Upper lobe of right lung (tissue), 1 donor: ENCODE measurements at regions not wholly inside any gene's neighbourhood (a gene's known extent, or its start where the extent isn't known, plus 50 kb on each side); places are given as distances from the start of the nearest gene placed in this dataset.

Experiments
- ATAC-seq: fragments of 200-7000 bp; cut with Tn5 transposase; one replicate; pipeline ENCODE4 v1.9.1; 2020; ENCODE audit warnings: mild to moderate bottlenecking, moderate library complexity
- DNase-seq: peaks from one replicate; pipeline ENCODE4 v3.0.0-alpha.2; 2020
- H3K27ac ChIP-seq: fragments of 200-600 bp; one replicate; pipeline ENCODE4 v1.8.0; 2022
- H3K27me3 ChIP-seq: fragments of 200-600 bp; one replicate; pipeline ENCODE4 v1.8.0; 2022; ENCODE audit warnings: mild to moderate bottlenecking
- H3K36me3 ChIP-seq: fragments of 200-600 bp; one replicate; pipeline ENCODE4 v1.8.0; 2022
- H3K4me1 ChIP-seq: fragments of 200-600 bp; one replicate; pipeline ENCODE4 v1.8.0; 2022
- H3K4me3 ChIP-seq: fragments of 200-600 bp; one replicate; pipeline ENCODE4 v1.8.0; 2022; ENCODE audit warnings: mild to moderate bottlenecking
- H3K9me3 ChIP-seq: fragments of 200-600 bp; one replicate; pipeline ENCODE4 v1.8.0; 2022
- CTCF ChIP-seq: fragments of 200-600 bp; IDR thresholded peaks from one replicate; pipeline ENCODE4 v1.8.0; 2022; ENCODE audit warnings: antibody characterized with exemption
- intact Hi-C: fragments of 100-400 bp; cut with DNase I; formaldehyde crosslinking; loops from one replicate; pipeline ENCODE4 v1.11.0; 2022
- donor health status: DM: no; HTN: yes; CAD: no; lungs with severe emphysema.

GRCh38 chr2:78293768-78294167 is 731.7 kb upstream of the REG3G start:
- Histone ChIP-seq H3K4me1 (no peaks in the 10 kb centered on the region), H3K4me3 (no peak overlapping the region), H3K27ac (no peak overlapping the region), H3K27me3 (no peaks in the 10 kb centered on the region), H3K36me3 (no peaks in the 10 kb centered on the region), H3K9me3 (no peaks in the 10 kb centered on the region)
- intact Hi-C loops, result no loop called here
- no peak for DNase-seq
- ATAC-seq, result no peak
- TF ChIP-seq CTCF, result no peak

GRCh38 chr2:78301166-78301789 is 724.2 kb upstream of the REG3G start:
- Histone ChIP-seq H3K27ac (no peak overlapping the region), H3K9me3 (no peaks in the 10 kb centered on the region), H3K4me3 (no peak overlapping the region), H3K36me3 (no peaks in the 10 kb centered on the region), H3K27me3 (no peaks in the 10 kb centered on the region), H3K4me1 (no peaks in the 10 kb centered on the region)
- DNase-seq (no peak), ATAC-seq (no peak)
- TF ChIP-seq CTCF, result no peak
- intact Hi-C loops, result no loop called here

- Histone ChIP-seq H3K27me3 (no peaks in the 10 kb centered on the region), H3K4me3 (no peak overlapping the region), H3K36me3 (no peaks in the 10 kb centered on the region), H3K27ac (no peak overlapping the region), H3K9me3 (no peaks in the 10 kb centered on the region), H3K4me1 (no peaks in the 10 kb centered on the region)
- DNase-seq (no peak), ATAC-seq (no peak)
- no peak for TF ChIP-seq CTCF
- intact Hi-C loops, result no loop called here
Measured at GRCh38 chr2:78304678-78305077, 720.8 kb upstream of the REG3G start.

GRCh38 chr2:78309460-78309859 is 716.0 kb upstream of the REG3G start:
- Histone ChIP-seq H3K36me3 (no peaks in the 10 kb centered on the region), H3K27ac (no peak overlapping the region), H3K27me3 (no peaks in the 10 kb centered on the region), H3K4me3 (no peak overlapping the region), H3K4me1 (no peaks in the 10 kb centered on the region), H3K9me3 (no peaks in the 10 kb centered on the region)
- intact Hi-C loops, result no loop called here
- no peak for TF ChIP-seq CTCF
- ATAC-seq, result no peak
- DNase-seq, result no peak

GRCh38 chr2:78315368-78315767 is 710.1 kb upstream of the REG3G start:
- no peak overlapping the region for H3K27ac ChIP-seq
- no peaks in the 10 kb centered on the region for H3K27me3 ChIP-seq
- DNase-seq (no peak), ATAC-seq (no peak)
- intact Hi-C loops, result no loop called here
- H3K36me3 ChIP-seq, result no peaks in the 10 kb centered on the region
- no peaks in the 10 kb centered on the region for H3K4me1 ChIP-seq
- TF ChIP-seq CTCF, result no peak
- H3K9me3 ChIP-seq, result no peaks in the 10 kb centered on the region
- H3K4me3 ChIP-seq, result no peak overlapping the region

- Histone ChIP-seq H3K4me3 (no peak overlapping the region), H3K36me3 (no peaks in the 10 kb centered on the region), H3K4me1 (no peaks in the 10 kb centered on the region), H3K27me3 (no peaks in the 10 kb centered on the region), H3K27ac (no peak overlapping the region), H3K9me3 (peaks cover 5% of the 10 kb centered on the region)
- no peak for TF ChIP-seq CTCF
- no peak for ATAC-seq
- intact Hi-C loops, result no loop called here
- DNase-seq, result no peak
Measured at GRCh38 chr2:78318275-78318674, 707.2 kb upstream of the REG3G start.
